ENCODE measurements at regions not wholly inside any gene's neighbourhood (a gene's known extent, or its start where the extent isn't known, plus 50 kb on each side); places are given as distances from the start of the nearest gene placed in this dataset.

GRCh38 chr6:80449726-80450125 lies 343.3 kb downstream of the BCKDHB start:
- no peak for DNase-seq (ENCODE audit: low read depth)
- no peak overlapping the region for H3K4me3 ChIP-seq (ENCODE audit: low read depth, low read length)
- TF ChIP-seq CTCF (IDR thresholded peaks at IDR 0.05; ENCODE audit: control insufficient read depth, extremely low read depth, insufficient read depth) = no peak

GRCh38 chr6:80446454-80447045 lies 340.1 kb downstream of the BCKDHB start:
- H3K4me3 ChIP-seq (ENCODE audit: low read depth, low read length) = no peak overlapping the region
- TF ChIP-seq CTCF (IDR thresholded peaks at IDR 0.05; ENCODE audit: control insufficient read depth, extremely low read depth, insufficient read depth) = no peak
- no peak for DNase-seq (ENCODE audit: low read depth)

- DNase-seq (ENCODE audit: low read depth) = no peak
- no peak for TF ChIP-seq CTCF (IDR thresholded peaks at IDR 0.05; ENCODE audit: control insufficient read depth, extremely low read depth, insufficient read depth)
- no peak overlapping the region for H3K4me3 ChIP-seq (ENCODE audit: low read depth, low read length)
These were observed 339.3 kb downstream of the BCKDHB start for GRCh38 chr6:80445751-80446150.

GRCh38 chr6:80442366-80442765 lies 335.9 kb downstream of the BCKDHB start:
- no peak overlapping the region for H3K4me3 ChIP-seq (ENCODE audit: low read depth, low read length)
- TF ChIP-seq CTCF (IDR thresholded peaks at IDR 0.05; ENCODE audit: control insufficient read depth, extremely low read depth, insufficient read depth) = no peak
- no peak for DNase-seq (ENCODE audit: low read depth)

- no peak for DNase-seq (ENCODE audit: low read depth)
- TF ChIP-seq CTCF (IDR thresholded peaks at IDR 0.05; ENCODE audit: control insufficient read depth, extremely low read depth, insufficient read depth) = no peak
These were observed 334.7 kb downstream of the BCKDHB start for GRCh38 chr6:80441131-80441530.

GRCh38 chr6:80440496-80441115 lies 334.1 kb downstream of the BCKDHB start:
- no peak for DNase-seq (ENCODE audit: low read depth)
- no peak overlapping the region for H3K4me3 ChIP-seq (ENCODE audit: low read depth, low read length)
- no peak for TF ChIP-seq CTCF (IDR thresholded peaks at IDR 0.05; ENCODE audit: control insufficient read depth, extremely low read depth, insufficient read depth)

More at GRCh38 chr6:80441131-80441530, 334.7 kb downstream of the BCKDHB start:
- no peak overlapping the region for H3K4me3 ChIP-seq (ENCODE audit: low read depth, low read length)

Data from LNCaP clone FGC (cell line).